ENCODE measurements at regions not wholly inside any gene's neighbourhood (a gene's known extent, or its start where the extent isn't known, plus 50 kb on each side); places are given as distances from the start of the nearest gene placed in this dataset.

- ATAC-seq: no peak
Observed at GRCh38 chr22:48320048-48320682, 1507.5 kb downstream of the BRD1 start.

GRCh38 chr22:48319321-48320047 is 1508.2 kb downstream of the BRD1 start:
- TF ChIP-seq ZNF565 (CRISPR knock-in tag; conservative IDR thresholded peaks at IDR 0.05; ENCODE audit: low read depth) (no peak), CSDC2 (CRISPR knock-in tag; IDR thresholded peaks at IDR 0.05) (no peak), ARNTL (CRISPR knock-in tag; IDR thresholded peaks at IDR 0.05; ENCODE audit: borderline replicate concordance, low read depth) (no peak), RARB (CRISPR knock-in tag; IDR thresholded peaks at IDR 0.05) (no peak), ZNF70 (CRISPR knock-in tag; IDR thresholded peaks at IDR 0.05) (no peak), GLIS3 (CRISPR knock-in tag; IDR thresholded peaks at IDR 0.05) (no peak), ZFP30 (CRISPR knock-in tag; IDR thresholded peaks at IDR 0.05) (no peak)
- ATAC-seq: no peak

More at GRCh38 chr22:48320048-48320682, 1507.5 kb downstream of the BRD1 start:
- TF ChIP-seq OSR1 (CRISPR knock-in tag; IDR thresholded peaks at IDR 0.05): no peak

GRCh38 chr22:48318575-48319320 is 1508.9 kb downstream of the BRD1 start:
- ATAC-seq: no peak
- TF ChIP-seq PATZ1 (CRISPR knock-in tag; IDR thresholded peaks at IDR 0.05; ENCODE audit: borderline replicate concordance) (no peak), SNAI2 (CRISPR knock-in tag; IDR thresholded peaks at IDR 0.05) (no peak), TCF4 (CRISPR knock-in tag; IDR thresholded peaks at IDR 0.05; ENCODE audit: borderline replicate concordance) (no peak), GLIS3 (CRISPR knock-in tag; IDR thresholded peaks at IDR 0.05) (no peak), OSR1 (CRISPR knock-in tag; IDR thresholded peaks at IDR 0.05) (no peak), CREB5 (CRISPR knock-in tag; IDR thresholded peaks at IDR 0.05; ENCODE audit: low read depth) (no peak), ZFP30 (CRISPR knock-in tag; IDR thresholded peaks at IDR 0.05) (no peak), ISL1 (CRISPR knock-in tag; IDR thresholded peaks at IDR 0.05) (no peak), ESRRG (CRISPR knock-in tag; IDR thresholded peaks at IDR 0.05) (no peak), ZNF70 (CRISPR knock-in tag; IDR thresholded peaks at IDR 0.05) (no peak), ZC3H10 (CRISPR knock-in tag; IDR thresholded peaks at IDR 0.05) (no peak), ZNF8 (CRISPR knock-in tag; IDR thresholded peaks at IDR 0.05) (no peak), CSDC2 (CRISPR knock-in tag; IDR thresholded peaks at IDR 0.05) (no peak), ZNF565 (CRISPR knock-in tag; conservative IDR thresholded peaks at IDR 0.05; ENCODE audit: low read depth) (no peak)

GRCh38 chr22:48318173-48318572 is 1509.5 kb downstream of the BRD1 start:
- ATAC-seq: no peak
- no peak for TF ChIP-seq CSDC2 (CRISPR knock-in tag; IDR thresholded peaks at IDR 0.05)
- no peak for TF ChIP-seq TSHZ2 (CRISPR knock-in tag; IDR thresholded peaks at IDR 0.05)
- TF ChIP-seq TCF4 (CRISPR knock-in tag; IDR thresholded peaks at IDR 0.05; ENCODE audit: borderline replicate concordance): no peak
- no peak for TF ChIP-seq ZFP30 (CRISPR knock-in tag; IDR thresholded peaks at IDR 0.05)
- TF ChIP-seq ZC3H10 (CRISPR knock-in tag; IDR thresholded peaks at IDR 0.05): no peak
- no peak for TF ChIP-seq GLIS3 (CRISPR knock-in tag; IDR thresholded peaks at IDR 0.05)
- TF ChIP-seq CSRNP3 (CRISPR knock-in tag; IDR thresholded peaks at IDR 0.05): no peak
- no peak for TF ChIP-seq ZNF565 (CRISPR knock-in tag; conservative IDR thresholded peaks at IDR 0.05; ENCODE audit: low read depth)

Data from SK-N-SH treated with all-trans-retinoic acid at 6 μM for 48 hours (cell line).